Heart right ventricle (tissue), 16 donors: ENCODE measurements at regions not wholly inside any gene's neighbourhood (a gene's known extent, or its start where the extent isn't known, plus 50 kb on each side); places are given as distances from the start of the nearest gene placed in this dataset.

ENCODE experiments used
- ATAC-seq, 8 donors: fragments of 200-7000 bp; cut with Tn5 transposase; one replicate each; pipeline ENCODE4 v1.9.1; 2020; ENCODE audit warnings: mild to moderate bottlenecking in 8 of 8, moderate library complexity in 8 of 8, moderate number of reproducible peaks in 1 of 8
- DNase-seq, 2 donors: peaks; one replicate each; pipeline ENCODE4 v3.0.0-alpha.2; 2020
- H3K27ac ChIP-seq, 10 donors: fragments of 200-600 bp; sonication (generic) in 2 of 10; one replicate each; pipeline versions ENCODE4 v1.5.0 to v1.8.0; 2020 to 2022; ENCODE audit warnings: mild to moderate bottlenecking in 3 of 10
- H3K27me3 ChIP-seq, 7 donors: fragments of 200-600 bp; one replicate each; pipeline ENCODE4 v1.8.0; 2021 to 2022; ENCODE audit warnings: mild to moderate bottlenecking in 2 of 7
- H3K36me3 ChIP-seq, 9 donors: fragments of 200-600 bp; sonication (generic) in 1 of 9; one replicate each; pipeline versions ENCODE4 v1.5.0 to v1.8.0; 2020 to 2022; ENCODE audit warnings: mild to moderate bottlenecking in 2 of 9
- H3K4me1 ChIP-seq, 9 donors: fragments of 200-600 bp; sonication (generic) in 1 of 9; one replicate each; pipeline versions ENCODE4 v1.5.0 to v1.8.0; 2020 to 2022; ENCODE audit warnings: mild to moderate bottlenecking in 4 of 9
- H3K4me3 ChIP-seq, 10 donors: fragments of 200-600 bp; sonication (generic) in 2 of 10; one replicate each; pipeline versions ENCODE4 v1.5.0 to v1.8.0; 2020 to 2022; ENCODE audit warnings: mild to moderate bottlenecking in 7 of 10, moderate library complexity in 2 of 10
- H3K9me3 ChIP-seq, 11 donors: fragments of 200-600 bp in 10 of 11; sonication (generic) in 2 of 11; one replicate each; pipeline versions ENCODE4 v1.5.0 to v1.8.0; 2013 to 2022; ENCODE audit warnings: mild to moderate bottlenecking in 2 of 11, control low read depth in 1 of 11, moderate library complexity in 1 of 11
- WGBS, 2 donors: extraction: QIAGEN DNeasy Blood & Tissue Kit; methylation state at CpG; one replicate each; pipeline ENCODE4 v1.1.7; 2013; ENCODE audit warnings: inconsistent platforms in 1 of 2; 5-methylcytosine and 5-hydroxymethylcytosine counted together
- intact Hi-C, 10 donors: fragments of 100-400 bp; cut with DNase I; formaldehyde crosslinking; loops; one replicate each; pipeline versions ENCODE4 v1.11.1 to v1.14.2; 2022
- TF ChIP-seq, protein P1 (sequence below), 9 donors: fragments of 200-600 bp; sonication (generic) in 2 of 9; IDR thresholded peaks; one replicate each; pipeline versions ENCODE4 v1.5.0 to v1.8.0; 2021 to 2022; ENCODE audit warnings: antibody characterized with exemption in 9 of 9, mild to moderate bottlenecking in 5 of 9, moderate library complexity in 1 of 9
- donor health status: Arrhythmogenic right ventricular cardiomyopathy.
- donor health status: ischemic (EF 13 %, LVEDD 7.1; RV severe dilation, severe dysfunction).
- donor health status: healthy with polysubstance abuse.
- donor health status: DM: no; HTN: yes; CAD: no.
- donor health status: DM: no; HTN: no; CAD: no.
- donor health status: ischemic (EF 25% LVEDD 6.9; RV normal size, moderate dysfunction).
- donor health status: ischemic (EF 25% LVEDD 5.7; RV mildly dilated, moderate dysfunction).
- donor health status: healthy.
- donor health status: DM: yes; HTN: yes; CAD: no.
- donor health status: Ischemic cardiomyopathy.
- donor health status: ischemic (EF 35%, LVEDD 5.7; RV mildly dilated, moderate dysfunction).
- donor health status: nonischemic (EF 11% LVEDD 7.7; RV severe dilation, severe dysfunction).
- donor health status: DM: yes; HTN: yes; CAD: no.
- donor health status: PGD.
- donor health status: ischemic (EF 29% LVEDD 5.4; RV normal size, mild dysfunction).
- donor health status: nonischemic (EF 23%, LVEDD 6.1; RV moderate dilation, normal function).

- DNase-seq, result no peak
- ATAC-seq, result no peak
- peaks cover 0 to 5% (median 0%) of the 10 kb centered on the region in 11 donors for H3K9me3 ChIP-seq
- no peaks in the 10 kb centered on the region for H3K36me3 ChIP-seq
- H3K4me1 ChIP-seq, result no peaks in the 10 kb centered on the region
- H3K27me3 ChIP-seq, result no peaks in the 10 kb centered on the region
- no peak overlapping the region for H3K4me3 ChIP-seq
- TF ChIP-seq, protein P1, sequence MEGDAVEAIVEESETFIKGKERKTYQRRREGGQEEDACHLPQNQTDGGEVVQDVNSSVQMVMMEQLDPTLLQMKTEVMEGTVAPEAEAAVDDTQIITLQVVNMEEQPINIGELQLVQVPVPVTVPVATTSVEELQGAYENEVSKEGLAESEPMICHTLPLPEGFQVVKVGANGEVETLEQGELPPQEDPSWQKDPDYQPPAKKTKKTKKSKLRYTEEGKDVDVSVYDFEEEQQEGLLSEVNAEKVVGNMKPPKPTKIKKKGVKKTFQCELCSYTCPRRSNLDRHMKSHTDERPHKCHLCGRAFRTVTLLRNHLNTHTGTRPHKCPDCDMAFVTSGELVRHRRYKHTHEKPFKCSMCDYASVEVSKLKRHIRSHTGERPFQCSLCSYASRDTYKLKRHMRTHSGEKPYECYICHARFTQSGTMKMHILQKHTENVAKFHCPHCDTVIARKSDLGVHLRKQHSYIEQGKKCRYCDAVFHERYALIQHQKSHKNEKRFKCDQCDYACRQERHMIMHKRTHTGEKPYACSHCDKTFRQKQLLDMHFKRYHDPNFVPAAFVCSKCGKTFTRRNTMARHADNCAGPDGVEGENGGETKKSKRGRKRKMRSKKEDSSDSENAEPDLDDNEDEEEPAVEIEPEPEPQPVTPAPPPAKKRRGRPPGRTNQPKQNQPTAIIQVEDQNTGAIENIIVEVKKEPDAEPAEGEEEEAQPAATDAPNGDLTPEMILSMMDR (IDR thresholded peaks at IDR 0.05), result no peak
- H3K27ac ChIP-seq, result no peak overlapping the region
- intact Hi-C loops, result no loop called here
- WGBS, 2 donors, result 64 to 70% methylated on average over 2 of the region's 2 CpGs
Observed at GRCh38 chr2:194320520-194320919, 1336.5 kb upstream of the SLC39A10 start.

DNA sequence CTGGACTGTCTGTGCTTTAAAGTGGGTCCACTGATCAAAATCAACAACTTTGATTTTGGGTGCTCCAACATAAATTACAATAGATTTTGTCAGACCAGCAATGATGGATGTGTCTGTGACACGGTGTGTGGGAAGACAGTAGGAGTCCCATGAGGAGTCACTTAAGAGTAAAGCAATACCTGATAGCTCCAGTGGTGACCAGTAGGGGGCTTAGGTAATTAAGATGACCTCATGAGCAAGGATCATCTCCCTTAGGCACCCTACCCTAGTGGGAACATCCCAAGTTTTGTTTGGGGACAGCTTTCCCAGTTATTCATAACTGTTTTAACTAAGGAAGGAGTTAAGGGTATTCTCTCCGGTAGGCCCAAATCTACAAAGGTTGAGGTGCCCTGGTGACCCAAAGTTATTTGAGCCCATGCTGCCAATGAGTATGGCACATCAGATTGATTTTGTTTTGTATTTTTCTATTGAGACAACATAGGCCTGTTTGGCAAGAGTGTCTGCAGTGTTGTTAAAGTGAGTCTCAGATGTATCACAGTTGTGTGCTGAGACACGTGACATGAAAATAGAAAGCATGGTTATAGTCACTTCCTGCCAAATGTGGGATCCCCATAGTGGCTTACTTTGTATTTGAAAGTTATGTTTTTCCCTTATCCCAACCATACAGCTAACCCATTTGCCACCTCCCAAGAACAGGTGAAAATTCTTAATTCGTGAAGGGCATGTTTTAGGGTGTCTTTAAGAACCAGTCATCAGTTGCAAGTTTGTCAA lies 1337.6 kb upstream of the SLC39A10 start:
- intact Hi-C loops, result no loop called here
- no peak for ATAC-seq
- WGBS, 2 donors, result 75 to 79% methylated on average over 4 of the region's 4 CpGs

DNA sequence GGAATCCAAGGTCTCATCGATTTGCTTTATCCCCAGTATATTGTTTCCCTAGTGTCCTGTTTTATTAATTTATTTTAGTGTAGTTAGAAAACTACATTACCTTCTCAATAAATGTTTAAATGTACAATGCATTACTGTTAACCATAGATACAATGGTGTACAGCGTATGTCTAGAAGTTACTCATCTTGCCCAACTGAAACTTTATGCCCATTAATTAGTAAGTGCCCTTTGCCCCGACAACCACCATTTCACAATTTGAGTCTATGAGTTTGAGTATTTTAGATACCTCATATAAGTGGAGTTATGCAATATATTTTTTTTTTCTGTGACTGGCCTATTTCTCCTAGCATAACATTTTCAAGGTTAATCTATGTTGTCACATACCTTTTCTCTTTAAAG lies 1343.0 kb upstream of the SLC39A10 start:
- WGBS, 2 donors, result 90 to 95% methylated on average over 3 of the region's 3 CpGs
- H3K27me3 ChIP-seq, result no peaks in the 10 kb centered on the region
- DNase-seq (no peak), ATAC-seq (no peak)
- H3K4me3 ChIP-seq, result no peak overlapping the region
- TF ChIP-seq, protein P1 (IDR thresholded peaks at IDR 0.05), result no peak
- no peak overlapping the region for H3K27ac ChIP-seq
- H3K9me3 ChIP-seq, result peaks cover 0 to 2% (median 0%) of the 10 kb centered on the region in 11 donors
- H3K4me1 ChIP-seq, result no peaks in the 10 kb centered on the region
- intact Hi-C loops, result no loop called here
- no peaks in the 10 kb centered on the region for H3K36me3 ChIP-seq

More for the DNA sequence above, 1337.6 kb upstream of the SLC39A10 start:
- Histone ChIP-seq H3K9me3 (peaks cover 0 to 5% (median 0%) of the 10 kb centered on the region in 11 donors), H3K36me3 (no peaks in the 10 kb centered on the region), H3K4me1 (no peaks in the 10 kb centered on the region), H3K4me3 (no peak overlapping the region), H3K27ac (no peak overlapping the region), H3K27me3 (no peaks in the 10 kb centered on the region)
- TF ChIP-seq, protein P1 (IDR thresholded peaks at IDR 0.05), result no peak
- DNase-seq, result no peak

GRCh38 chr2:194304191-194304590 lies 1352.8 kb upstream of the SLC39A10 start:
- TF ChIP-seq, protein P1 (IDR thresholded peaks at IDR 0.05), result no peak
- no peaks in the 10 kb centered on the region for H3K4me1 ChIP-seq
- intact Hi-C loops, result no loop called here
- DNase-seq (no peak), ATAC-seq (no peak)
- no peaks in the 10 kb centered on the region for H3K9me3 ChIP-seq
- H3K4me3 ChIP-seq, result no peak overlapping the region
- no peaks in the 10 kb centered on the region for H3K36me3 ChIP-seq
- H3K27ac ChIP-seq, result no peak overlapping the region
- no peaks in the 10 kb centered on the region for H3K27me3 ChIP-seq
